Endothelial cell (in vitro differentiated cells): ENCODE measurements at regions not wholly inside any gene's neighbourhood (a gene's known extent, or its start where the extent isn't known, plus 50 kb on each side); places are given as distances from the start of the nearest gene placed in this dataset.

Experiments used
- DNase-seq: peaks from one replicate; pipeline ENCODE4 v3.0.0; 2021; ENCODE audit warnings: low spot score
- H3K27ac Mint-ChIP-seq: one replicate; pipeline ENCODE4 v1.8.0; 2021; ENCODE audit warnings: mixed read lengths, inconsistent platforms; ENCODE audit not compliant: unreplicated experiment
- H3K27me3 Mint-ChIP-seq: one replicate; pipeline ENCODE4 v1.8.0; 2021; ENCODE audit warnings: mild to moderate bottlenecking, moderate library complexity, mixed read lengths, inconsistent platforms; ENCODE audit not compliant: unreplicated experiment
- H3K36me3 Mint-ChIP-seq: one replicate; pipeline ENCODE4 v1.8.0; 2021; ENCODE audit warnings: mild to moderate bottlenecking, low read depth, mixed read lengths, inconsistent platforms; ENCODE audit not compliant: unreplicated experiment
- H3K4me1 Mint-ChIP-seq: one replicate; pipeline ENCODE4 v1.8.0; 2021; ENCODE audit warnings: mild to moderate bottlenecking, mixed read lengths, inconsistent platforms; ENCODE audit not compliant: unreplicated experiment
- H3K4me3 Mint-ChIP-seq: one replicate; pipeline ENCODE4 v1.8.0; 2021; ENCODE audit warnings: mild to moderate bottlenecking, mixed read lengths, inconsistent platforms; ENCODE audit not compliant: unreplicated experiment
- H3K9me3 Mint-ChIP-seq: one replicate; pipeline ENCODE4 v1.8.0; 2021; ENCODE audit warnings: mixed read lengths, inconsistent platforms; ENCODE audit not compliant: unreplicated experiment
- TF ChIP-seq, protein P1 (sequence below): fragments of 200-600 bp; sonication (generic); IDR thresholded peaks from one replicate; pipeline ENCODE4 v1.5.0; 2021; ENCODE audit warnings: antibody characterized with exemption; ENCODE audit not compliant: unreplicated experiment

DNA sequence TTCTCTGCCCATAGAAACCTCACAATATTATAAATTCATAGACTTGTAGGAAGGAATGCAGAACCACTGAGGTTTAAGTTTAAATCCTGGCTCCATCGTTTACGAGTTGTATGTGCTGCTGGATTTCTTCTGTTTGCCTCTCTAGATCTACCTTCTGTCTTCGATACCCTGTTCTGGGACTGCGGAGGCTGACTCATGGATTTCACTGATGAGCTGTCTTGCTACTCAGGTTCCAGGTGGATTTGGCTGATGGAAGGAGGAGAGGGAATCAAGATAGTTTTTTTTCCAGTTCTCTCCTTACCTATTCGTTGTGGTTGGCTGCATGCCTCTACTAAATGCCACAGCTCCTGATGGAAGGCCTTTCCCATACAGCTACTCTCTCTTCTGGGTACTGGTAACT lies 375.8 kb downstream of the REEP3 start:
- no peak for DNase-seq
- no peaks in the 10 kb centered on the region for H3K36me3 Mint-ChIP-seq
- H3K4me3 Mint-ChIP-seq: no peak overlapping the region
- TF ChIP-seq, protein P1, sequence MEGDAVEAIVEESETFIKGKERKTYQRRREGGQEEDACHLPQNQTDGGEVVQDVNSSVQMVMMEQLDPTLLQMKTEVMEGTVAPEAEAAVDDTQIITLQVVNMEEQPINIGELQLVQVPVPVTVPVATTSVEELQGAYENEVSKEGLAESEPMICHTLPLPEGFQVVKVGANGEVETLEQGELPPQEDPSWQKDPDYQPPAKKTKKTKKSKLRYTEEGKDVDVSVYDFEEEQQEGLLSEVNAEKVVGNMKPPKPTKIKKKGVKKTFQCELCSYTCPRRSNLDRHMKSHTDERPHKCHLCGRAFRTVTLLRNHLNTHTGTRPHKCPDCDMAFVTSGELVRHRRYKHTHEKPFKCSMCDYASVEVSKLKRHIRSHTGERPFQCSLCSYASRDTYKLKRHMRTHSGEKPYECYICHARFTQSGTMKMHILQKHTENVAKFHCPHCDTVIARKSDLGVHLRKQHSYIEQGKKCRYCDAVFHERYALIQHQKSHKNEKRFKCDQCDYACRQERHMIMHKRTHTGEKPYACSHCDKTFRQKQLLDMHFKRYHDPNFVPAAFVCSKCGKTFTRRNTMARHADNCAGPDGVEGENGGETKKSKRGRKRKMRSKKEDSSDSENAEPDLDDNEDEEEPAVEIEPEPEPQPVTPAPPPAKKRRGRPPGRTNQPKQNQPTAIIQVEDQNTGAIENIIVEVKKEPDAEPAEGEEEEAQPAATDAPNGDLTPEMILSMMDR: no peak
- peaks cover 2% of the 10 kb centered on the region for H3K27me3 Mint-ChIP-seq
- peaks cover 2% of the 10 kb centered on the region for H3K4me1 Mint-ChIP-seq
- no peaks in the 10 kb centered on the region for H3K9me3 Mint-ChIP-seq
- H3K27ac Mint-ChIP-seq: no peak overlapping the region

DNA sequence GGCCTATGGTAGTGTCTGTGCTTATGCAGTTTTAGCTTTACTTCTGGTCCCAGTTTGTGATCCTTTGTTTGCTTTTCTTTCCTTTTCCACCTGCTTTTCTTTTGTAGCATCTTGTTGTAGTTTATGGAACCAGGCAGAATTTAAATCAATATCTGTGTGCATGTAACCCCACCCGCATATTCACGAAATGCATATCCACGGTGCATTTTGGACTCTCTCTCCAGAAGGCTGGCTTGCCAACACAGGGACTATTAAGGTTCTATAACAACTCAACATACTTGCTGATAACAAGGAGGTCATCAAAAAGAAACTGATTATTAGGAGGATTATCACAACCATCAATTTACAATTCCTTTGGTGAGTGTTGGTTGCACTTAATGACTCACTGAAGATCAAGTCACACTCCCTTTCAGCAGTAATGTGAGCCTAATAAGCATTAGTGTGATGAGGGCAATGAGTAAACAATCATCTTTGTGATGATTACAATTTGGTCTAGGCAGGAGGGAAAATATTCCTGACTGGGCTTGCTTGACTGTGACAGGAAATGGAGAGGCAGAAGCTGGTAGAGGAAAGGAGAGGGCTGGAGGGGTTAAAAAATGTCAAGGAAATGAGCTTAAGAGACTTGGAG lies 378.6 kb downstream of the REEP3 start:
- H3K27ac Mint-ChIP-seq: no peak overlapping the region
- peaks cover 2% of the 10 kb centered on the region for H3K27me3 Mint-ChIP-seq
- H3K4me1 Mint-ChIP-seq: no peaks in the 10 kb centered on the region
- H3K4me3 Mint-ChIP-seq: no peak overlapping the region
- no peaks in the 10 kb centered on the region for H3K36me3 Mint-ChIP-seq
- DNase-seq: no peak
- no peaks in the 10 kb centered on the region for H3K9me3 Mint-ChIP-seq
- TF ChIP-seq, protein P1: no peak

DNA sequence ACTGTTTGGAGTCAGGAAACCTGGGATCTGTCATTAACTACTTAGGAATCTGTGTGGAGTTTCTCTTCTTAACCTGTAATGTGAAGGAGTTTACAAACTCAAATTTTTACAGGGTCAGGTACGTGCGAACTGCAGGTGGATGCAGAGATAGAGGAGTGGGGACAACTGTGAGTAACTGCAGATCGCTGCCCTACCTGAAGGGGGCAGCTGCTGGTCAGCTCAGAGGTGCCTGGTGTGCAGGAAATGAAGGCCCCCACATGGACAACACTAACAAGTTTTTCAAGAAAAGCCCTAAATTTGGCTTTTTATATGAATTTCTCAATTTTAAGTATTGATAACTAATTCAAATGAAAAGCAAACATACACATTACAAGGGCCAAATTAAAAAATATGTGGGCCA lies 380.0 kb downstream of the REEP3 start:
- Mint-ChIP-seq H3K27ac (no peak overlapping the region), H3K36me3 (no peaks in the 10 kb centered on the region), H3K4me1 (no peaks in the 10 kb centered on the region), H3K9me3 (no peaks in the 10 kb centered on the region), H3K27me3 (peaks cover 2% of the 10 kb centered on the region), H3K4me3 (no peak overlapping the region)
- no peak for DNase-seq
- TF ChIP-seq, protein P1: peak; percentile 44

DNA sequence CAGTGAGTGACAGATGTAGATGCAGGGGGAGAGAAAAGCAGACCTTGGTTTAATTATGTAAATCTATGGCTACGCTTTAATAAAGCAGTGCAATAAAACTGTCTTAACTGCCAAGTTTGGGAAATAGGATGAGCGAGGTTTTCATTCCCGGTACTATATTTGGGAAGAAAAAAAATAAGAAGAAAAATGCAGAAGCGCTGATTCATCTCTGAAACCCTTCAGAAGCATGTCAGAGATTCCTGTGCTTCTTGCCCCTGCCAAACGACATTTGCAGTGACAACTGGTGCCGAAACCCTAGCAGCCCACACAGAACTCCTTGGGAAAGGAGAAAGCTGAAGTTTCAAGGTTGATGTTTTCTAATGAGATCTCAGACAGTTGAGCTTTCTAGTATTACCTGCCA lies 380.7 kb downstream of the REEP3 start:
- Mint-ChIP-seq H3K27me3 (peaks cover 2% of the 10 kb centered on the region), H3K4me3 (no peak overlapping the region), H3K9me3 (no peaks in the 10 kb centered on the region), H3K4me1 (no peaks in the 10 kb centered on the region), H3K27ac (no peak overlapping the region), H3K36me3 (no peaks in the 10 kb centered on the region)
- no peak for DNase-seq
- TF ChIP-seq, protein P1: no peak

DNA sequence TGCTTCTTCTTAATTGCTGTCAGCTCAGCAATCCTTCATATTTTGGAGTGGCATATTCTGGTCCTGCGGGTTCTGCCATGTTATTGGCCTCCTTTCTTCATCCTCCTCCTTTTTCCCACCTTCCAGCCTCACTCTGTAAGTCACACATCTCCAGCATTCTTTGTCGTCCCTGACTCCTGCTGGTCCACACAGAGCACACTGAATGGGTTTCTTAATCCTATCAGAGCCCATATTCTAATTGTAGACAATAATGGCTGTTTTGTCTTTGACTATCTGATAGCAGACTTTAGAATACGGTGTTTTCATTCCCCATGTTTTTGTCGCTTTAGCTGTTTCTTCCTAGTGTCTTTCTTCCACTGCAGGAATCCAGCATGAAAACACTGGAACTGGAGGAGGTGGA lies 389.6 kb downstream of the REEP3 start:
- no peaks in the 10 kb centered on the region for H3K27me3 Mint-ChIP-seq
- no peak overlapping the region for H3K27ac Mint-ChIP-seq
- DNase-seq: no peak

More for the DNA sequence above, 389.6 kb downstream of the REEP3 start:
- no peaks in the 10 kb centered on the region for H3K36me3 Mint-ChIP-seq
- no peak overlapping the region for H3K4me3 Mint-ChIP-seq
- TF ChIP-seq, protein P1: no peak
- H3K9me3 Mint-ChIP-seq: no peaks in the 10 kb centered on the region
- peaks cover 29% of the 10 kb centered on the region for H3K4me1 Mint-ChIP-seq
